ENCODE measurements at regions not wholly inside any gene's neighbourhood (a gene's known extent, or its start where the extent isn't known, plus 50 kb on each side); places are given as distances from the start of the nearest gene placed in this dataset.
"Not testable (repeated sequence)": the region's sequence is repeated elsewhere in the genome, so short reads cannot be mapped to it uniquely, and the experiment has no call there.

- no peak for TF ChIP-seq CTCF (IDR thresholded peaks at IDR 0.05; ENCODE audit: low read depth, low read length)
- Histone ChIP-seq H3K36me3 (no peaks in the 10 kb centered on the region), H3K27ac (peak overlapping the region; percentile 54; the same call in 1 of the 2 replicates), H3K27me3 (ENCODE audit: insufficient read depth, low read depth, severe bottlenecking) (no peaks in the 10 kb centered on the region), H3K9me3 (ENCODE audit: severe bottlenecking) (no peaks in the 10 kb centered on the region), H3K4me3 (ENCODE audit: low read depth, low read length) (no peak overlapping the region)
- peak; percentile 36 for DNase-seq
Observed at GRCh38 chr11:69899957-69900821, 81.0 kb upstream of the FGF3 start.

GRCh38 chr11:69900822-69901302 is 81.6 kb upstream of the FGF3 start:
- not testable (repeated sequence) for H3K36me3 ChIP-seq; DNase-seq; H3K9me3 ChIP-seq (ENCODE audit: severe bottlenecking); H3K4me3 ChIP-seq (ENCODE audit: low read depth, low read length); H3K27me3 ChIP-seq (ENCODE audit: insufficient read depth, low read depth, severe bottlenecking)
- H3K27ac ChIP-seq: 0 out of 2 replicates have a peak overlapping the region, but pooled peaks have one; percentile 54

- H3K4me3 ChIP-seq (ENCODE audit: low read depth, low read length): no peak overlapping the region
- TF ChIP-seq CTCF (IDR thresholded peaks at IDR 0.05; ENCODE audit: low read depth, low read length): no peak
- H3K27me3 ChIP-seq (ENCODE audit: insufficient read depth, low read depth, severe bottlenecking): no peaks in the 10 kb centered on the region
- DNase-seq: no peak
- no peak overlapping the region for H3K27ac ChIP-seq
- H3K36me3 ChIP-seq: no peaks in the 10 kb centered on the region
- H3K9me3 ChIP-seq (ENCODE audit: severe bottlenecking): no peaks in the 10 kb centered on the region
Observed at GRCh38 chr11:69902337-69902736, 83.1 kb upstream of the FGF3 start.

GRCh38 chr11:69903211-69903610 is 84.0 kb upstream of the FGF3 start:
- H3K4me3 ChIP-seq (ENCODE audit: low read depth, low read length): no peak overlapping the region
- no peaks in the 10 kb centered on the region for H3K36me3 ChIP-seq
- H3K27me3 ChIP-seq (ENCODE audit: insufficient read depth, low read depth, severe bottlenecking): no peaks in the 10 kb centered on the region
- DNase-seq: no peak
- TF ChIP-seq CTCF (IDR thresholded peaks at IDR 0.05; ENCODE audit: low read depth, low read length): no peak
- H3K27ac ChIP-seq: no peak overlapping the region
- no peaks in the 10 kb centered on the region for H3K9me3 ChIP-seq (ENCODE audit: severe bottlenecking)

GRCh38 chr11:69904161-69904973 is 85.2 kb upstream of the FGF3 start:
- no peak for DNase-seq
- no peak for TF ChIP-seq CTCF (IDR thresholded peaks at IDR 0.05; ENCODE audit: low read depth, low read length)
- H3K4me3 ChIP-seq (ENCODE audit: low read depth, low read length): no peak overlapping the region
- no peaks in the 10 kb centered on the region for H3K27me3 ChIP-seq (ENCODE audit: insufficient read depth, low read depth, severe bottlenecking)
- H3K27ac ChIP-seq: no peak overlapping the region
- no peaks in the 10 kb centered on the region for H3K9me3 ChIP-seq (ENCODE audit: severe bottlenecking)
- no peaks in the 10 kb centered on the region for H3K36me3 ChIP-seq

- no peaks in the 10 kb centered on the region for H3K27me3 ChIP-seq (ENCODE audit: insufficient read depth, low read depth, severe bottlenecking)
- no peaks in the 10 kb centered on the region for H3K9me3 ChIP-seq (ENCODE audit: severe bottlenecking)
- H3K36me3 ChIP-seq: no peaks in the 10 kb centered on the region
- H3K4me3 ChIP-seq (ENCODE audit: low read depth, low read length): no peak overlapping the region
- no peak for TF ChIP-seq CTCF (IDR thresholded peaks at IDR 0.05; ENCODE audit: low read depth, low read length)
- no peak overlapping the region for H3K27ac ChIP-seq
- no peak for DNase-seq
Observed at GRCh38 chr11:69904974-69905535, 85.8 kb upstream of the FGF3 start.
